B cell (primary cell): ENCODE measurements at regions not wholly inside any gene's neighbourhood (a gene's known extent, or its start where the extent isn't known, plus 50 kb on each side); places are given as distances from the start of the nearest gene placed in this dataset.

ENCODE experiments used
- ATAC-seq: fragments of 200-7000 bp; cut with Tn5 transposase; one replicate; pipeline ENCODE4 v1.10.0; 2021; ENCODE audit warnings: low read depth, mild to moderate bottlenecking, moderate number of reproducible peaks, moderate library complexity
- CTCF ChIA-PET: fragments of 350-600 bp; sonication (Branson Sonifier 250); formaldehyde crosslinking; loops from one replicate; lab custom pipeline; 2021; ENCODE audit warnings: antibody characterized with exemption, inconsistent platforms; lab: Charles Lee
- POLR2A ChIA-PET: fragments of 350-600 bp; sonication (Branson Sonifier 250); formaldehyde crosslinking; loops from one replicate; lab custom pipeline; 2021; ENCODE audit warnings: antibody characterized with exemption; lab: Charles Lee
- DNase-seq: peaks from one replicate; pipeline ENCODE4 v3.0.0; 2013
- H2AFZ ChIP-seq: 2 replicates; pipeline ENCODE4 v1.6.1; 2012; ENCODE audit warnings: mild to moderate bottlenecking, low read depth, low read length; ENCODE audit not compliant: insufficient read depth, poor library complexity, severe bottlenecking
- H3K27ac ChIP-seq, 2 donors: 1 replicate in 1 of 2; 2 replicates in 1 of 2; pipeline ENCODE4 v1.5.1; 2012 to 2013; ENCODE audit warnings: low read length in 2 of 2, mild to moderate bottlenecking in 2 of 2, moderate library complexity in 1 of 2
- H3K27me3 ChIP-seq, 4 experiments: fragments of 200-600 bp in 1 of 4; sonication (generic) in 1 of 4; replicated peaks in 1 of 4; 1 replicate in 2 of 4; 2 replicates in 2 of 4; pipeline versions ENCODE4 v1.6.1 to v1.7.0; 2013 to 2016; ENCODE audit warnings: low read length in 3 of 4, mild to moderate bottlenecking in 2 of 4, mixed read lengths in 1 of 4, moderate library complexity in 1 of 4; ENCODE audit not compliant: insufficient read depth in 4 of 4, control insufficient read depth in 3 of 4; ENCODE audit errors: control extremely low read depth in 1 of 4
- H3K36me3 ChIP-seq, 2 experiments: replicated peaks in 1 of 2; 1 replicate in 1 of 2; 2 replicates in 1 of 2; pipeline versions ENCODE4 v1.6.1 to v1.7.1; 2013; ENCODE audit warnings: low read length in 1 of 2; ENCODE audit not compliant: insufficient read depth in 2 of 2, control insufficient read depth in 1 of 2; ENCODE audit errors: control extremely low read depth in 1 of 2, extremely low read depth in 1 of 2
- H3K4me1 ChIP-seq, 2 donors: fragments of 200-600 bp in 1 of 2; sonication (generic) in 1 of 2; 1 replicate in 1 of 2; 2 replicates in 1 of 2; pipeline versions ENCODE4 v1.5.1 to v1.6.1; 2013 to 2017; ENCODE audit warnings: low read length in 2 of 2; ENCODE audit not compliant: control insufficient read depth in 2 of 2, insufficient read depth in 2 of 2
- H3K4me2 ChIP-seq: replicated peaks from 2 replicates; pipeline ENCODE3; 2012; ENCODE audit warnings: mild to moderate bottlenecking, low read depth, low read length; ENCODE audit not compliant: poor library complexity, severe bottlenecking
- H3K4me3 ChIP-seq, 5 experiments: fragments of 200-600 bp in 1 of 5; sonication (generic) in 1 of 5; 1 replicate in 3 of 5; 2 replicates in 2 of 5; pipeline versions ENCODE4 v1.5.1 to v1.7.0; 2011 to 2016; ENCODE audit warnings: low read length in 4 of 5, mild to moderate bottlenecking in 4 of 5, low read depth in 2 of 5, control low read depth in 1 of 5, moderate library complexity in 1 of 5; ENCODE audit not compliant: insufficient read depth in 1 of 5; ENCODE audit errors: control extremely low read depth in 1 of 5, extremely low read depth in 1 of 5
- H3K79me2 ChIP-seq: fragments of 200-600 bp; sonication (generic); one replicate; pipeline ENCODE4 v1.6.0; 2016; ENCODE audit warnings: low read length; ENCODE audit not compliant: control insufficient read depth, insufficient read depth
- H3K9ac ChIP-seq: fragments of 200-600 bp; sonication (generic); 2 replicates; pipeline ENCODE4 v1.6.1; 2017; ENCODE audit warnings: mild to moderate bottlenecking, low read length, moderate library complexity
- H3K9me3 ChIP-seq, 3 donors: one replicate each; pipeline versions ENCODE4 v1.6.1 to v1.7.1; 2013; ENCODE audit warnings: low read length in 2 of 3; ENCODE audit not compliant: control insufficient read depth in 2 of 3, insufficient read depth in 1 of 3; ENCODE audit errors: control extremely low read depth in 1 of 3
- H4K20me1 ChIP-seq: 2 replicates; pipeline ENCODE4 v1.6.0; 2012; ENCODE audit warnings: mild to moderate bottlenecking, low read length; ENCODE audit not compliant: insufficient read depth, control insufficient read depth, poor library complexity, severe bottlenecking
- H3K27ac Mint-ChIP-seq: one replicate; pipeline ENCODE4 v1.8.0; 2021; ENCODE audit warnings: mixed read lengths
- H3K27me3 Mint-ChIP-seq: one replicate; pipeline ENCODE4 v1.8.0; 2021; ENCODE audit warnings: mixed read lengths
- H3K4me1 Mint-ChIP-seq: one replicate; pipeline ENCODE4 v1.8.0; 2021; ENCODE audit warnings: mixed read lengths
- H3K4me3 Mint-ChIP-seq: one replicate; pipeline ENCODE4 v1.8.0; 2021; ENCODE audit warnings: mixed read lengths
- H3K9me3 Mint-ChIP-seq: one replicate; pipeline ENCODE4 v1.8.0; 2022; ENCODE audit warnings: mixed read lengths; ENCODE audit not compliant: insufficient read depth
- EZH2 ChIP-seq: IDR thresholded peaks from 2 replicates; pipeline ENCODE4 v1.6.1; 2012; ENCODE audit warnings: borderline replicate concordance, low read depth, mild to moderate bottlenecking, moderate library complexity, low read length; ENCODE audit not compliant: insufficient read depth, poor library complexity, severe bottlenecking
- WGBS: methylation state at CpG from one replicate; pipeline ENCODE4 v1.1.5; 2013; ENCODE audit warnings: missing lambda C conversion rate; ENCODE audit not compliant: insufficient coverage; 5-methylcytosine and 5-hydroxymethylcytosine counted together
- intact Hi-C: fragments of 100-400 bp; cut with micrococcal nuclease; formaldehyde crosslinking; loops from one replicate; pipeline ENCODE4 v1.10.0; 2022
- TF ChIP-seq, protein P1 (sequence below): fragments of 200-600 bp; IDR thresholded peaks from one replicate; pipeline ENCODE4 v1.8.0; 2022; ENCODE audit warnings: antibody characterized with exemption, mild to moderate bottlenecking

DNA sequence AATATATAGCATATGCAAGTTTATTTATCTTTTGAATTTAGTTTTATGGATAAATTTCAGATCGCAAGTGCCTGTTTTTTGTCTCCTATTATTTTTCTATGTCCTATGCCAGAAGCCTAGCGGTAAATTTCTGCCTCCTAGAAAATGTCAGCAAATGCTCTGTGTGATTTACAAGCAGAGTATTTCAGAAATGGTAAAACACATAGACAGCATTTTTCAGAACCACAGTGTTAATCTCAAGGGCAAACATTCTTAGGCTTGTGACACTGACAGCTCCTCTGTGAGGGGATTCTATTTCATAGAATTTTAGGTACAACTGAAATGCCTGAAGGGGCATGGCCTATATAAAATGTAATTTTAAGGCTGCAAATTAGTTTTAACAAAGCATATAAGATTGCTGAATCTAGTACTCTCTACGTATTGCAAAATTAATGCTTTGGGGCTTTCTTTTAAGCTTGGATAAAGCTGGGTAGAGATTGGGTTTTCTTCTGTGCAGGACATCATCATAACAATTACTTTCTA is 89.9 kb upstream of the PTCHD4 start:
- Histone ChIP-seq H3K4me2 (no peak overlapping the region), H3K27me3 (no peaks in the 10 kb centered on the region), H3K4me3 (no peak overlapping the region), H3K79me2 (no peaks in the 10 kb centered on the region), H3K27ac (no peak overlapping the region), H2AFZ (no peak overlapping the region), H4K20me1 (no peaks in the 10 kb centered on the region), H3K9me3 (no peaks in the 10 kb centered on the region), H3K4me1 (no peaks in the 10 kb centered on the region), H3K9ac (no peak overlapping the region), H3K36me3 (no peaks in the 10 kb centered on the region)
- TF ChIP-seq EZH2 = no peak
- TF ChIP-seq, protein P1, sequence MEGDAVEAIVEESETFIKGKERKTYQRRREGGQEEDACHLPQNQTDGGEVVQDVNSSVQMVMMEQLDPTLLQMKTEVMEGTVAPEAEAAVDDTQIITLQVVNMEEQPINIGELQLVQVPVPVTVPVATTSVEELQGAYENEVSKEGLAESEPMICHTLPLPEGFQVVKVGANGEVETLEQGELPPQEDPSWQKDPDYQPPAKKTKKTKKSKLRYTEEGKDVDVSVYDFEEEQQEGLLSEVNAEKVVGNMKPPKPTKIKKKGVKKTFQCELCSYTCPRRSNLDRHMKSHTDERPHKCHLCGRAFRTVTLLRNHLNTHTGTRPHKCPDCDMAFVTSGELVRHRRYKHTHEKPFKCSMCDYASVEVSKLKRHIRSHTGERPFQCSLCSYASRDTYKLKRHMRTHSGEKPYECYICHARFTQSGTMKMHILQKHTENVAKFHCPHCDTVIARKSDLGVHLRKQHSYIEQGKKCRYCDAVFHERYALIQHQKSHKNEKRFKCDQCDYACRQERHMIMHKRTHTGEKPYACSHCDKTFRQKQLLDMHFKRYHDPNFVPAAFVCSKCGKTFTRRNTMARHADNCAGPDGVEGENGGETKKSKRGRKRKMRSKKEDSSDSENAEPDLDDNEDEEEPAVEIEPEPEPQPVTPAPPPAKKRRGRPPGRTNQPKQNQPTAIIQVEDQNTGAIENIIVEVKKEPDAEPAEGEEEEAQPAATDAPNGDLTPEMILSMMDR = no peak
- H3K9me3 Mint-ChIP-seq = no peaks in the 10 kb centered on the region
- no peaks in the 10 kb centered on the region for H3K27me3 Mint-ChIP-seq
- no CpG with 5 or more reads among the region's 3 CpGs for WGBS
- intact Hi-C loops = no loop called here
- POLR2A ChIA-PET = no interaction called here
- ATAC-seq (no peak), DNase-seq (no peak)
- H3K4me1 Mint-ChIP-seq = no peaks in the 10 kb centered on the region
- CTCF ChIA-PET = no interaction called here
- H3K27ac Mint-ChIP-seq = no peak overlapping the region
- H3K4me3 Mint-ChIP-seq = no peak overlapping the region

DNA sequence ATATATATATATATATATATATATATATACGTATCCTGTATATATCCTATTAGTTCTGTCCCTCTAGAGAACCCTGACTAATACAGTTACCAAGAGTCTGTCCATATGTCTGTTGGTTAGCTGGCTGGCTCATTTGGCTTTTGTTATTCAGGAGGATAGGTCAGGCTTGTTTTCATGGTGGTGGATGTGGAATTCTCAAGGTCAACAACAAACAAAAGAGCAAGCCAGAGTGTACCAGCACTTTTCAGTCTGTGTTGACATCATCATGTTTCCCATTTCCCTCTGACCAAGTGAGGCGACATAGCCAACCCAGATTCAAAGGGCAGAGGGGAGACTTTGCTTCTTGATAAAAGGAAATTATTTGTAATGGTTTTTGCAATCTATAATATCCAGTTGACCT is 88.5 kb upstream of the PTCHD4 start:
- Histone ChIP-seq H3K9ac (no peak overlapping the region), H3K36me3 (no peaks in the 10 kb centered on the region), H3K9me3 (peaks cover 0 to 4% (median 0%) of the 10 kb centered on the region in 3 donors), H3K4me2 (no peak overlapping the region), H3K79me2 (no peaks in the 10 kb centered on the region), H3K4me3 (no peak overlapping the region), H2AFZ (no peak overlapping the region), H3K4me1 (no peaks in the 10 kb centered on the region), H3K27me3 (no peaks in the 10 kb centered on the region), H4K20me1 (no peaks in the 10 kb centered on the region), H3K27ac (no peak overlapping the region)
- no peaks in the 10 kb centered on the region for H3K27me3 Mint-ChIP-seq
- no peak overlapping the region for H3K4me3 Mint-ChIP-seq
- intact Hi-C loops = no loop called here
- DNase-seq = no peak
- no peaks in the 10 kb centered on the region for H3K4me1 Mint-ChIP-seq
- no peak overlapping the region for H3K27ac Mint-ChIP-seq
- ChIA-PET POLR2A (no interaction called here), CTCF (no interaction called here)
- WGBS = no CpG with 5 or more reads among the region's 2 CpGs
- ATAC-seq = no peak
- no peak for TF ChIP-seq EZH2
- TF ChIP-seq, protein P1 = no peak
- H3K9me3 Mint-ChIP-seq = peaks cover 2% of the 10 kb centered on the region
